ENCODE measurements at regions not wholly inside any gene's neighbourhood (a gene's known extent, or its start where the extent isn't known, plus 50 kb on each side); places are given as distances from the start of the nearest gene placed in this dataset.

- no peak for DNase-seq (ENCODE audit: low spot score)
Measured at GRCh38 chr17:53166731-53167130, 656.0 kb upstream of the KIF2B start.

GRCh38 chr17:53150101-53150698, 672.5 kb upstream of the KIF2B start:
- no peak for DNase-seq (ENCODE audit: low spot score)

GRCh38 chr17:53149316-53149715, 673.4 kb upstream of the KIF2B start:
- no peak for DNase-seq (ENCODE audit: low spot score)

GRCh38 chr17:53148058-53148457, 674.7 kb upstream of the KIF2B start:
- DNase-seq (ENCODE audit: low spot score) = no peak

GRCh38 chr17:53142890-53143289, 679.8 kb upstream of the KIF2B start:
- no peak for DNase-seq (ENCODE audit: low spot score)

GRCh38 chr17:53141731-53142130, 681.0 kb upstream of the KIF2B start:
- DNase-seq (ENCODE audit: low spot score) = no peak

GRCh38 chr17:53141280-53141679, 681.4 kb upstream of the KIF2B start:
- DNase-seq (ENCODE audit: low spot score) = no peak

GRCh38 chr17:53137869-53138268, 684.9 kb upstream of the KIF2B start:
- DNase-seq (ENCODE audit: low spot score) = no peak

GRCh38 chr17:53135969-53136368, 686.8 kb upstream of the KIF2B start:
- no peak for DNase-seq (ENCODE audit: low spot score)

GRCh38 chr17:53134548-53134947, 688.2 kb upstream of the KIF2B start:
- no peak for DNase-seq (ENCODE audit: low spot score)

- DNase-seq (ENCODE audit: low spot score) = no peak
Measured at GRCh38 chr17:53133876-53134275, 688.9 kb upstream of the KIF2B start.

GRCh38 chr17:53129863-53130262, 692.9 kb upstream of the KIF2B start:
- no peak for DNase-seq (ENCODE audit: low spot score)

- DNase-seq (ENCODE audit: low spot score) = no peak
Measured at GRCh38 chr17:53127331-53127730, 695.4 kb upstream of the KIF2B start.

GRCh38 chr17:53122966-53123365, 699.8 kb upstream of the KIF2B start:
- DNase-seq (ENCODE audit: low spot score) = no peak

GRCh38 chr17:53119773-53120172, 703.0 kb upstream of the KIF2B start:
- no peak for DNase-seq (ENCODE audit: low spot score)

- DNase-seq (ENCODE audit: low spot score) = no peak
Measured at GRCh38 chr17:53118948-53119347, 703.8 kb upstream of the KIF2B start.

GRCh38 chr17:53106886-53107285, 715.8 kb upstream of the KIF2B start:
- DNase-seq (ENCODE audit: low spot score) = no peak

- no peak for DNase-seq (ENCODE audit: low spot score)
Measured at GRCh38 chr17:53101706-53102105, 721.0 kb upstream of the KIF2B start.

GRCh38 chr17:53100126-53100525, 722.6 kb upstream of the KIF2B start:
- DNase-seq (ENCODE audit: low spot score) = no peak

- DNase-seq (ENCODE audit: low spot score) = no peak
Measured at GRCh38 chr17:53093391-53093790, 729.3 kb upstream of the KIF2B start.

GRCh38 chr17:53092072-53092471, 730.7 kb upstream of the KIF2B start:
- no peak for DNase-seq (ENCODE audit: low spot score)

- no peak for DNase-seq (ENCODE audit: low spot score)
Measured at GRCh38 chr17:53090770-53091169, 732.0 kb upstream of the KIF2B start.

- DNase-seq (ENCODE audit: low spot score) = no peak
Measured at GRCh38 chr17:53088481-53088880, 734.2 kb upstream of the KIF2B start.

GRCh38 chr17:53061446-53061845, 761.3 kb upstream of the KIF2B start:
- no peak for DNase-seq (ENCODE audit: low spot score)

GRCh38 chr17:53058031-53058430, 764.7 kb upstream of the KIF2B start:
- DNase-seq (ENCODE audit: low spot score) = no peak

Data from kidney capillary endothelial cell (primary cell).